WTC11 (cell line): ENCODE measurements at regions not wholly inside any gene's neighbourhood (a gene's known extent, or its start where the extent isn't known, plus 50 kb on each side); places are given as distances from the start of the nearest gene placed in this dataset.
"Not testable (repeated sequence)": the region's sequence is repeated elsewhere in the genome, so short reads cannot be mapped to it uniquely, and the experiment has no call there.

Source experiments
- ESRRA ChIP-seq: sonication (generic); formaldehyde crosslinking; IDR thresholded peaks from 2 replicates; pipeline ENCODE4 v1.8.1; 2022; ENCODE audit warnings: mild to moderate bottlenecking, missing genetic modification reagents, borderline replicate concordance
- KAT7 ChIP-seq: sonication (generic); formaldehyde crosslinking; IDR thresholded peaks from 2 replicates; pipeline ENCODE4 v1.8.1; 2023; ENCODE audit warnings: missing genetic modification reagents, mild to moderate bottlenecking, borderline replicate concordance
- SP1 ChIP-seq: sonication (generic); formaldehyde crosslinking; conservative IDR thresholded peaks from 2 replicates; pipeline ENCODE4 v1.8.1; 2022; ENCODE audit warnings: missing genetic modification reagents
- TEAD4 ChIP-seq: sonication (generic); formaldehyde crosslinking; IDR thresholded peaks from 2 replicates; pipeline ENCODE4 v1.8.0; 2022; ENCODE audit warnings: mild to moderate bottlenecking, missing genetic modification reagents
- ZBTB21 ChIP-seq: sonication (generic); formaldehyde crosslinking; IDR thresholded peaks from 2 replicates; pipeline ENCODE4 v1.8.1; 2023; ENCODE audit warnings: mild to moderate bottlenecking, missing genetic modification reagents, borderline replicate concordance
- TF ChIP-seq, protein P1 (sequence below): fragments of 200-600 bp; IDR thresholded peaks from 2 replicates; pipeline ENCODE4 v1.8.0; 2022; ENCODE audit warnings: antibody characterized with exemption
- TF ChIP-seq, protein P2 (sequence below): sonication (generic); formaldehyde crosslinking; IDR thresholded peaks from 2 replicates; pipeline ENCODE4 v1.8.0; 2022; ENCODE audit warnings: mild to moderate bottlenecking, missing genetic modification reagents
- TF ChIP-seq, protein P3 (sequence below): sonication (generic); formaldehyde crosslinking; IDR thresholded peaks from 2 replicates; pipeline ENCODE4 v1.8.1; 2022; ENCODE audit warnings: mild to moderate bottlenecking, moderate library complexity, missing genetic modification reagents
- TF ChIP-seq, protein P4 (sequence below): sonication (generic); formaldehyde crosslinking; IDR thresholded peaks from 2 replicates; pipeline ENCODE4 v1.8.1; 2022; ENCODE audit warnings: missing genetic modification reagents, borderline replicate concordance

DNA sequence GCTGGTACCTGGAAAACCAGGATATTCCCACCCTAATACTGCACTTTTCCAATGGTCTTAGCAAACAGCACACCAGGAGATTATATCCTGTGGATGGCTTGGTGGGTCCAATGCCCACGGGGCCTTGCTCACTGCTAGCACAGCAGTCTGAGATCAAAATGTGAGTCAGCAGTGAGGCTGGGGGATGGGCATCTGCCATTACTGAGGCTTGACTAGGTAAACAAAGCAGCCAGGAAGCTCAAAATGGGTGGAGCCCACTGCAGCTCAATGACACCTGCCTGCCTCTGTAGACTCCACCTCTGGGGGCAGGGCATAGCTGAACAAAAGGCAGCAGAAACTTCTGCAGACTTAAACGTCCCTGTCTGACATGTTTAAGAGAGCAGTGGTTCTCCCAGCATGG lies 285.9 kb upstream of the TRPM3 start:
- TF ChIP-seq, protein P1, sequence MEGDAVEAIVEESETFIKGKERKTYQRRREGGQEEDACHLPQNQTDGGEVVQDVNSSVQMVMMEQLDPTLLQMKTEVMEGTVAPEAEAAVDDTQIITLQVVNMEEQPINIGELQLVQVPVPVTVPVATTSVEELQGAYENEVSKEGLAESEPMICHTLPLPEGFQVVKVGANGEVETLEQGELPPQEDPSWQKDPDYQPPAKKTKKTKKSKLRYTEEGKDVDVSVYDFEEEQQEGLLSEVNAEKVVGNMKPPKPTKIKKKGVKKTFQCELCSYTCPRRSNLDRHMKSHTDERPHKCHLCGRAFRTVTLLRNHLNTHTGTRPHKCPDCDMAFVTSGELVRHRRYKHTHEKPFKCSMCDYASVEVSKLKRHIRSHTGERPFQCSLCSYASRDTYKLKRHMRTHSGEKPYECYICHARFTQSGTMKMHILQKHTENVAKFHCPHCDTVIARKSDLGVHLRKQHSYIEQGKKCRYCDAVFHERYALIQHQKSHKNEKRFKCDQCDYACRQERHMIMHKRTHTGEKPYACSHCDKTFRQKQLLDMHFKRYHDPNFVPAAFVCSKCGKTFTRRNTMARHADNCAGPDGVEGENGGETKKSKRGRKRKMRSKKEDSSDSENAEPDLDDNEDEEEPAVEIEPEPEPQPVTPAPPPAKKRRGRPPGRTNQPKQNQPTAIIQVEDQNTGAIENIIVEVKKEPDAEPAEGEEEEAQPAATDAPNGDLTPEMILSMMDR: not testable (repeated sequence)
- TF ChIP-seq TEAD4 (CRISPR knock-in tag); ZBTB21 (CRISPR knock-in tag); SP1; ESRRA (CRISPR knock-in tag); KAT7 (CRISPR knock-in tag): not testable (repeated sequence)
- TF ChIP-seq, protein P2, sequence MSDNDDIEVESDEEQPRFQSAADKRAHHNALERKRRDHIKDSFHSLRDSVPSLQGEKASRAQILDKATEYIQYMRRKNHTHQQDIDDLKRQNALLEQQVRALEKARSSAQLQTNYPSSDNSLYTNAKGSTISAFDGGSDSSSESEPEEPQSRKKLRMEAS (CRISPR knock-in tag): not testable (repeated sequence)
- TF ChIP-seq, protein P3, sequence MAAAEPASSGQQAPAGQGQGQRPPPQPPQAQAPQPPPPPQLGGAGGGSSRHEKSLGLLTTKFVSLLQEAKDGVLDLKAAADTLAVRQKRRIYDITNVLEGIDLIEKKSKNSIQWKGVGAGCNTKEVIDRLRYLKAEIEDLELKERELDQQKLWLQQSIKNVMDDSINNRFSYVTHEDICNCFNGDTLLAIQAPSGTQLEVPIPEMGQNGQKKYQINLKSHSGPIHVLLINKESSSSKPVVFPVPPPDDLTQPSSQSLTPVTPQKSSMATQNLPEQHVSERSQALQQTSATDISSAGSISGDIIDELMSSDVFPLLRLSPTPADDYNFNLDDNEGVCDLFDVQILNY (CRISPR knock-in tag): not testable (repeated sequence)
- TF ChIP-seq, protein P4, sequence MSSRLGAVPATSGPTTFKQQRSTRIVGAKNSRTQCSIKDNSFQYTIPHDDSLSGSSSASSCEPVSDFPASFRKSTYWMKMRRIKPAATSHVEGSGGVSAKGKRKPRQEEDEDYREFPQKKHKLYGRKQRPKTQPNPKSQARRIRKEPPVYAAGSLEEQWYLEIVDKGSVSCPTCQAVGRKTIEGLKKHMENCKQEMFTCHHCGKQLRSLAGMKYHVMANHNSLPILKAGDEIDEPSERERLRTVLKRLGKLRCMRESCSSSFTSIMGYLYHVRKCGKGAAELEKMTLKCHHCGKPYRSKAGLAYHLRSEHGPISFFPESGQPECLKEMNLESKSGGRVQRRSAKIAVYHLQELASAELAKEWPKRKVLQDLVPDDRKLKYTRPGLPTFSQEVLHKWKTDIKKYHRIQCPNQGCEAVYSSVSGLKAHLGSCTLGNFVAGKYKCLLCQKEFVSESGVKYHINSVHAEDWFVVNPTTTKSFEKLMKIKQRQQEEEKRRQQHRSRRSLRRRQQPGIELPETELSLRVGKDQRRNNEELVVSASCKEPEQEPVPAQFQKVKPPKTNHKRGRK (CRISPR knock-in tag): not testable (repeated sequence)
